ENCODE measurements at regions not wholly inside any gene's neighbourhood (a gene's known extent, or its start where the extent isn't known, plus 50 kb on each side); places are given as distances from the start of the nearest gene placed in this dataset.

DNA sequence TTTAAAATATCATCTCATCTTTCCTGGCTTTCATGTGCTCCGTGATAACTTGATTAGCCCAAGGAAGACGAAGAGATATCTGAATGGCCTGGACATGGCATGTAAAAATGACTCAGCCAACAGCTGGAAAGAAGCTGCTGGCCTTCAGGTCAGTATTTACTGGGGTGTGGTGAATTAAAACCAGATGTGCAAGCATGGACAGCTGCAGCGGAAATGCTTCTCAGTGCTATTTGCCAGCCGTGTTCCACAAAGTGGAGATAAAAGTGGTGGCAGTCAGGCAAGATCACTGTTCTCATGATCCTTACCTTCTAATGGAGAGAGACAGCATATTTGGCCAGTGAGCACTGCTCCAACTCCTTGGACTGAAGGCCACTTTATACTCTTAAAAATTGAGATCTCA, 203.1 kb upstream of the VSTM2A start:
- no peak overlapping the region for H3K4me2 ChIP-seq (ENCODE audit: control insufficient read depth, insufficient read depth)
- no peaks in the 10 kb centered on the region for H3K9me3 ChIP-seq (replicated peaks; ENCODE audit: control insufficient read depth, insufficient read depth, low read length)
- in situ Hi-C loops (cut with MboI), result loop anchor here (10.0 kb wide), 1 partner anchor 94 kb away; no protein-coding TSS in a partner anchor
- SMC1A ChIA-PET (ENCODE audit: uncharacterized antibody, unreplicated experiment), result interaction anchor here (1.2 kb wide), 1 partner anchor 8 kb away, joined by 3 read pairs; no protein-coding TSS in a partner anchor
- CTCF ChIA-PET, result no interaction called here
- no peak for FAIRE-seq
- H2AFZ ChIP-seq (ENCODE audit: control insufficient read depth, low read depth, low read length), result no peak overlapping the region
- no peaks in the 10 kb centered on the region for H3K79me2 ChIP-seq (ENCODE audit: control insufficient read depth, insufficient read depth, low read length)
- H3K36me3 ChIP-seq (ENCODE audit: control insufficient read depth in 2 of 2, insufficient read depth in 2 of 2, low read length in 1 of 2), result no peaks in the 10 kb centered on the region
- ATAC-seq, result no peak
- intact Hi-C loops (cut with micrococcal nuclease; ENCODE audit: unreplicated experiment), result loop anchor here (5.0 kb wide), 1 partner anchor 53 kb away; no protein-coding TSS in a partner anchor
- no peaks in the 10 kb centered on the region for H3K27me3 ChIP-seq (replicated peaks in 1 of 2; ENCODE audit: control insufficient read depth in 2 of 2, insufficient read depth in 2 of 2, low read length in 1 of 2)
- RAD21 ChIA-PET (ENCODE audit: unreplicated experiment), result no interaction called here
- POLR2A ChIA-PET, result no interaction called here
- 24% methylated on average over 4 of the region's 4 CpGs for WGBS (ENCODE audit: insufficient coverage, insufficient replicate concordance, low lambda C conversion rate, missing lambda C conversion rate)
- no peak overlapping the region for H3K27ac ChIP-seq (ENCODE audit: control insufficient read depth, insufficient read depth)
- no peak overlapping the region for H3K9ac ChIP-seq (ENCODE audit: control insufficient read depth, insufficient read depth, low read length)
- H4K20me1 ChIP-seq (ENCODE audit: control insufficient read depth, insufficient read depth), result no peaks in the 10 kb centered on the region
- H3K4me1 ChIP-seq (ENCODE audit: control insufficient read depth, insufficient read depth, low read length), result no peaks in the 10 kb centered on the region
- TF ChIP-seq CHD2 (IDR thresholded peaks at IDR 0.05; ENCODE audit: borderline replicate concordance, low read depth, low read length), result no peak
- TF ChIP-seq SP1 (IDR thresholded peaks at IDR 0.05; ENCODE audit: low read depth, low read length), result no peak
- no peak for TF ChIP-seq IKZF2 (IDR thresholded peaks at IDR 0.05)
- no peak for TF ChIP-seq POLR2AphosphoS5 (IDR thresholded peaks at IDR 0.05; ENCODE audit: low read length)
- no peak for TF ChIP-seq BCL11A (IDR thresholded peaks at IDR 0.05; ENCODE audit: low read depth, low read length)
- no peak for TF ChIP-seq SMARCA5 (IDR thresholded peaks at IDR 0.05)
- no peak for TF ChIP-seq NFYA (IDR thresholded peaks at IDR 0.05; ENCODE audit: borderline replicate concordance, low read depth, low read length)
- no peak for TF ChIP-seq ZNF384 (IDR thresholded peaks at IDR 0.05; ENCODE audit: borderline replicate concordance, low read depth, low read length)
- TF ChIP-seq HDAC2 (IDR thresholded peaks at IDR 0.05), result no peak
- no peak for TF ChIP-seq SREBF2 (IDR thresholded peaks at IDR 0.05; ENCODE audit: low read length)
- TF ChIP-seq MTA2 (IDR thresholded peaks at IDR 0.05; ENCODE audit: low read depth), result no peak
- no peak for TF ChIP-seq FOXM1 (IDR thresholded peaks at IDR 0.05; ENCODE audit: low read depth, low read length)
- TF ChIP-seq BMI1 (IDR thresholded peaks at IDR 0.05; ENCODE audit: borderline replicate concordance), result no peak
- no peak for TF ChIP-seq CEBPB (IDR thresholded peaks at IDR 0.05; ENCODE audit: borderline replicate concordance in 1 of 2, low read depth in 2 of 2, low read length in 2 of 2)
- no peak for TF ChIP-seq RB1 (IDR thresholded peaks at IDR 0.05; ENCODE audit: borderline replicate concordance)
- TF ChIP-seq BHLHE40 (IDR thresholded peaks at IDR 0.05; ENCODE audit: borderline replicate concordance in 1 of 2, low read depth in 2 of 2, low read length in 1 of 2), result no peak
- TF ChIP-seq CBX3 (IDR thresholded peaks at IDR 0.05; ENCODE audit: borderline replicate concordance, low read depth), result no peak
- TF ChIP-seq CBFB (IDR thresholded peaks at IDR 0.05; ENCODE audit: low read depth), result no peak
- TF ChIP-seq, protein P1, sequence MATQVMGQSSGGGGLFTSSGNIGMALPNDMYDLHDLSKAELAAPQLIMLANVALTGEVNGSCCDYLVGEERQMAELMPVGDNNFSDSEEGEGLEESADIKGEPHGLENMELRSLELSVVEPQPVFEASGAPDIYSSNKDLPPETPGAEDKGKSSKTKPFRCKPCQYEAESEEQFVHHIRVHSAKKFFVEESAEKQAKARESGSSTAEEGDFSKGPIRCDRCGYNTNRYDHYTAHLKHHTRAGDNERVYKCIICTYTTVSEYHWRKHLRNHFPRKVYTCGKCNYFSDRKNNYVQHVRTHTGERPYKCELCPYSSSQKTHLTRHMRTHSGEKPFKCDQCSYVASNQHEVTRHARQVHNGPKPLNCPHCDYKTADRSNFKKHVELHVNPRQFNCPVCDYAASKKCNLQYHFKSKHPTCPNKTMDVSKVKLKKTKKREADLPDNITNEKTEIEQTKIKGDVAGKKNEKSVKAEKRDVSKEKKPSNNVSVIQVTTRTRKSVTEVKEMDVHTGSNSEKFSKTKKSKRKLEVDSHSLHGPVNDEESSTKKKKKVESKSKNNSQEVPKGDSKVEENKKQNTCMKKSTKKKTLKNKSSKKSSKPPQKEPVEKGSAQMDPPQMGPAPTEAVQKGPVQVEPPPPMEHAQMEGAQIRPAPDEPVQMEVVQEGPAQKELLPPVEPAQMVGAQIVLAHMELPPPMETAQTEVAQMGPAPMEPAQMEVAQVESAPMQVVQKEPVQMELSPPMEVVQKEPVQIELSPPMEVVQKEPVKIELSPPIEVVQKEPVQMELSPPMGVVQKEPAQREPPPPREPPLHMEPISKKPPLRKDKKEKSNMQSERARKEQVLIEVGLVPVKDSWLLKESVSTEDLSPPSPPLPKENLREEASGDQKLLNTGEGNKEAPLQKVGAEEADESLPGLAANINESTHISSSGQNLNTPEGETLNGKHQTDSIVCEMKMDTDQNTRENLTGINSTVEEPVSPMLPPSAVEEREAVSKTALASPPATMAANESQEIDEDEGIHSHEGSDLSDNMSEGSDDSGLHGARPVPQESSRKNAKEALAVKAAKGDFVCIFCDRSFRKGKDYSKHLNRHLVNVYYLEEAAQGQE (IDR thresholded peaks at IDR 0.05; ENCODE audit: low read depth, low read length), result no peak
- no peak for TF ChIP-seq STAT3 (IDR thresholded peaks at IDR 0.05; ENCODE audit: low read depth, low read length)
- H3K4me3 ChIP-seq, result no peak overlapping the region
- no TSS peak for BruUV-seq (replicated peaks)
- no peak for DNase-seq (ENCODE audit: low read depth, low spot score)

Data from GM12878 (cell line).